WTC11 (cell line): ENCODE measurements at regions not wholly inside any gene's neighbourhood (a gene's known extent, or its start where the extent isn't known, plus 50 kb on each side); places are given as distances from the start of the nearest gene placed in this dataset.
"Not testable (repeated sequence)": the region's sequence is repeated elsewhere in the genome, so short reads cannot be mapped to it uniquely, and the experiment has no call there.

ENCODE experiments used
- ARID4B ChIP-seq: sonication (generic); formaldehyde crosslinking; IDR thresholded peaks from 2 replicates; pipeline ENCODE4 v1.8.0; 2023; ENCODE audit warnings: missing genetic modification reagents, mild to moderate bottlenecking, borderline replicate concordance
- CTCF ChIP-seq: fragments of 200-600 bp; IDR thresholded peaks from 2 replicates; pipeline ENCODE4 v1.8.0; 2022; ENCODE audit warnings: antibody characterized with exemption
- ESRRA ChIP-seq: sonication (generic); formaldehyde crosslinking; IDR thresholded peaks from 2 replicates; pipeline ENCODE4 v1.8.1; 2022; ENCODE audit warnings: mild to moderate bottlenecking, missing genetic modification reagents, borderline replicate concordance
- HMGXB4 ChIP-seq: sonication (generic); formaldehyde crosslinking; IDR thresholded peaks from 2 replicates; pipeline ENCODE4 v1.8.1; 2023; ENCODE audit warnings: mild to moderate bottlenecking, moderate library complexity, missing genetic modification reagents
- NR1H2 ChIP-seq: sonication (generic); formaldehyde crosslinking; IDR thresholded peaks from 2 replicates; pipeline ENCODE4 v1.9.0; 2021; ENCODE audit warnings: mild to moderate bottlenecking, moderate library complexity, missing genetic modification reagents
- TF ChIP-seq, protein P1 (sequence below): sonication (generic); formaldehyde crosslinking; IDR thresholded peaks from 2 replicates; pipeline ENCODE4 v1.8.1; 2023; ENCODE audit warnings: mild to moderate bottlenecking, missing genetic modification reagents

GRCh38 chr3:40907907-40908465 is 291.3 kb upstream of the CTNNB1 start:
- TF ChIP-seq CTCF; ARID4B (CRISPR knock-in tag); HMGXB4 (CRISPR knock-in tag); ESRRA (CRISPR knock-in tag); NR1H2: not testable (repeated sequence)
- TF ChIP-seq, protein P1, sequence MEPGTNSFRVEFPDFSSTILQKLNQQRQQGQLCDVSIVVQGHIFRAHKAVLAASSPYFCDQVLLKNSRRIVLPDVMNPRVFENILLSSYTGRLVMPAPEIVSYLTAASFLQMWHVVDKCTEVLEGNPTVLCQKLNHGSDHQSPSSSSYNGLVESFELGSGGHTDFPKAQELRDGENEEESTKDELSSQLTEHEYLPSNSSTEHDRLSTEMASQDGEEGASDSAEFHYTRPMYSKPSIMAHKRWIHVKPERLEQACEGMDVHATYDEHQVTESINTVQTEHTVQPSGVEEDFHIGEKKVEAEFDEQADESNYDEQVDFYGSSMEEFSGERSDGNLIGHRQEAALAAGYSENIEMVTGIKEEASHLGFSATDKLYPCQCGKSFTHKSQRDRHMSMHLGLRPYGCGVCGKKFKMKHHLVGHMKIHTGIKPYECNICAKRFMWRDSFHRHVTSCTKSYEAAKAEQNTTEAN, result not testable (repeated sequence)
